HepG2 (cell line): ENCODE measurements at regions not wholly inside any gene's neighbourhood (a gene's known extent, or its start where the extent isn't known, plus 50 kb on each side); places are given as distances from the start of the nearest gene placed in this dataset.

ENCODE experiments used
- ATAC-seq: fragments of 200-7000 bp; cut with Tn5 transposase; 3 replicates; pipeline ENCODE4 v1.9.1; 2020; ENCODE audit warnings: mild to moderate bottlenecking, moderate library complexity
- BruUV-seq: library from RNA; stranded (reverse); fragments of 400-500 nt; replicated peaks from 2 replicates; lab custom pipeline; 2021; lab: Mats Ljungman, UMichigan
- CTCF ChIA-PET: fragments of 300-600 bp; formaldehyde crosslinking; extraction: SDS; loops from one replicate; lab custom pipeline; 2021; ENCODE audit warnings: low total read pairs, inconsistent platforms, low intra/inter-chr PET ratio; lab: Yijun Ruan, JAX
- POLR2A ChIA-PET: fragments of 350-600 bp; sonication (Branson Sonifier 250); formaldehyde crosslinking; loops from one replicate; lab custom pipeline; 2020; ENCODE audit warnings: antibody characterized with exemption, inconsistent platforms; lab: Yijun Ruan, JAX
- DNase-seq: peaks from one replicate; pipeline ENCODE4 v3.0.0-alpha.2; 2015; ENCODE audit warnings: low spot score
- FAIRE-seq: peaks from 3 replicates; lab custom pipeline; 2011; peaks lifted over from hg19 to GRCh38; lab: Jason Lieb, UNC
- H2AFZ ChIP-seq: one replicate; pipeline ENCODE4 v1.6.1; 2011; ENCODE audit warnings: low read length, inconsistent platforms
- H3K27ac ChIP-seq: fragments of 300-600 bp; 3 replicates; pipeline ENCODE4 v1.8.0; 2011; ENCODE audit warnings: mixed run types, mild to moderate bottlenecking, mixed read lengths, low read length, inconsistent platforms; ENCODE audit not compliant: insufficient read depth; ENCODE audit errors: extremely low read length
- H3K27me3 ChIP-seq, 2 experiments: fragments of 200-600 bp in 1 of 2; 2 replicates in 1 of 2; 3 replicates in 1 of 2; pipeline versions ENCODE4 v1.6.0 to v1.8.0; 2011; ENCODE audit warnings: low read length in 2 of 2, mild to moderate bottlenecking in 2 of 2, moderate library complexity in 2 of 2, inconsistent platforms in 1 of 2; ENCODE audit not compliant: insufficient read depth in 2 of 2, control insufficient read depth in 1 of 2
- H3K36me3 ChIP-seq, 2 experiments: fragments of 200-600 bp in 1 of 2; replicated peaks in 1 of 2; 2 replicates in 1 of 2; 3 replicates in 1 of 2; pipeline versions ENCODE4 v1.5.1 to v1.8.0; 2011; ENCODE audit warnings: low read length in 2 of 2, inconsistent platforms in 1 of 2; ENCODE audit not compliant: insufficient read depth in 2 of 2, control insufficient read depth in 1 of 2
- H3K4me1 ChIP-seq: 2 replicates; pipeline ENCODE4 v1.5.1; 2012; ENCODE audit warnings: low read length, inconsistent platforms; ENCODE audit not compliant: insufficient read depth
- H3K4me2 ChIP-seq: 2 replicates; pipeline ENCODE4 v1.6.0; 2011; ENCODE audit warnings: low read depth, low read length, inconsistent platforms
- H3K4me3 ChIP-seq, 3 experiments: fragments of 200-600 bp in 1 of 3; sonication (generic), shearing (Covaris generic) in 1 of 3; replicated peaks in 1 of 3; 2 replicates each; pipeline ENCODE4 v1.5.1; 2011 to 2016; ENCODE audit warnings: low read length in 3 of 3, inconsistent platforms in 2 of 3, low read depth in 2 of 3, mild to moderate bottlenecking in 2 of 3, control low read depth in 1 of 3, mixed read lengths in 1 of 3; ENCODE audit not compliant: insufficient read depth in 1 of 3
- H3K79me2 ChIP-seq: one replicate; pipeline ENCODE4 v1.6.1; 2011; ENCODE audit warnings: low read length, inconsistent platforms; ENCODE audit not compliant: insufficient read depth
- H3K9ac ChIP-seq: 2 replicates; pipeline ENCODE4 v1.6.0; 2011; ENCODE audit warnings: mild to moderate bottlenecking, low read depth, low read length, inconsistent platforms; ENCODE audit not compliant: insufficient read depth
- H3K9me3 ChIP-seq: 2 replicates; pipeline ENCODE4 v1.5.1; 2012; ENCODE audit warnings: mild to moderate bottlenecking, low read length
- H4K20me1 ChIP-seq: 2 replicates; pipeline ENCODE4 v1.6.0; 2011; ENCODE audit warnings: inconsistent platforms, mild to moderate bottlenecking, low read length, moderate library complexity; ENCODE audit not compliant: insufficient read depth
- AGO1 ChIP-seq: fragments of 200-400 bp; formaldehyde crosslinking; IDR thresholded peaks from 2 replicates; pipeline ENCODE4 v1.6.1; 2017; ENCODE audit warnings: mild to moderate bottlenecking, low read depth, low read length, moderate library complexity; ENCODE audit not compliant: poor library complexity, severe bottlenecking
- BRD4 ChIP-seq: sonication (generic); formaldehyde crosslinking; IDR thresholded peaks from 2 replicates; pipeline ENCODE4 v1.4.0; 2020; ENCODE audit warnings: missing genetic modification reagents
- CC2D1A ChIP-seq: sonication (generic); formaldehyde crosslinking; IDR thresholded peaks from 2 replicates; pipeline ENCODE4 v1.8.1; 2023; ENCODE audit warnings: mild to moderate bottlenecking, missing genetic modification reagents
- HOXA3 ChIP-seq: sonication (generic); formaldehyde crosslinking; IDR thresholded peaks from 2 replicates; pipeline ENCODE4 v1.5.0; 2020; ENCODE audit warnings: missing genetic modification reagents
- KMT2B ChIP-seq: IDR thresholded peaks from 2 replicates; pipeline ENCODE4 v1.6.1; 2016; ENCODE audit warnings: missing genetic modification reagents, missing compliant biosample characterization
- SMARCC2 ChIP-seq: fragments of 450-650 bp; IDR thresholded peaks from 2 replicates; pipeline ENCODE4 v1.6.1; 2017; ENCODE audit warnings: antibody characterized with exemption, mild to moderate bottlenecking
- TEAD2 ChIP-seq: sonication (generic); formaldehyde crosslinking; IDR thresholded peaks from 2 replicates; pipeline ENCODE4 v1.9.0; 2021; ENCODE audit warnings: missing genetic modification reagents
- ZBTB1 ChIP-seq: sonication (generic); formaldehyde crosslinking; IDR thresholded peaks from 2 replicates; pipeline ENCODE4 v1.4.0; 2020; ENCODE audit warnings: missing genetic modification reagents, borderline replicate concordance
- ZFP90 ChIP-seq: sonication (generic); formaldehyde crosslinking; IDR thresholded peaks from 2 replicates; pipeline ENCODE4 v1.8.0; 2022; ENCODE audit warnings: missing genetic modification reagents, mild to moderate bottlenecking, inconsistent platforms, borderline replicate concordance
- ZNF232 ChIP-seq: sonication (generic); formaldehyde crosslinking; IDR thresholded peaks from 2 replicates; pipeline ENCODE4 v1.4.0; 2020; ENCODE audit warnings: missing genetic modification reagents, borderline replicate concordance
- ZSCAN25 ChIP-seq: sonication (generic); formaldehyde crosslinking; IDR thresholded peaks from 2 replicates; pipeline ENCODE4 v1.8.0; 2022; ENCODE audit warnings: mild to moderate bottlenecking, missing genetic modification reagents
- WGBS: methylation state at CpG from one replicate; pipeline ENCODE4 v1.1.6; 2017; ENCODE audit warnings: low lambda C conversion rate; 5-methylcytosine and 5-hydroxymethylcytosine counted together
- in situ Hi-C: cut with HindIII; loops from 2 replicates; pipeline ENCODE4 v1.10.0; 2017; ENCODE audit warnings: low pct_unique_long_range_greater_than_20kb; ENCODE audit not compliant: extremely low pct_ligation_motif_present
- intact Hi-C: fragments of 100-400 bp; cut with micrococcal nuclease; formaldehyde crosslinking; loops from one replicate; pipeline ENCODE4 v1.10.0; 2022; ENCODE audit not compliant: unreplicated experiment
- TF ChIP-seq, protein P1 (sequence below): sonication (generic); formaldehyde crosslinking; IDR thresholded peaks from 2 replicates; pipeline ENCODE4 v1.8.1; 2023; ENCODE audit warnings: mild to moderate bottlenecking, missing genetic modification reagents
- TF ChIP-seq, protein P2 (sequence below): sonication (generic); formaldehyde crosslinking; IDR thresholded peaks from 2 replicates; pipeline ENCODE4 v1.4.0; 2020; ENCODE audit warnings: missing genetic modification reagents, borderline replicate concordance
- TF ChIP-seq, protein P3 (sequence below): sonication (generic); formaldehyde crosslinking; conservative IDR thresholded peaks from 2 replicates; pipeline ENCODE4 v1.8.0; 2022; ENCODE audit warnings: mild to moderate bottlenecking, moderate library complexity, missing genetic modification reagents
- TF ChIP-seq, protein P4 (sequence below): IDR thresholded peaks from 2 replicates; pipeline ENCODE4 v1.6.1; 2016; ENCODE audit warnings: low read depth
- TF ChIP-seq, protein P5 (sequence below): sonication (generic); formaldehyde crosslinking; IDR thresholded peaks from 2 replicates; pipeline ENCODE4 v1.4.0; 2020; ENCODE audit warnings: mild to moderate bottlenecking, missing genetic modification reagents

DNA sequence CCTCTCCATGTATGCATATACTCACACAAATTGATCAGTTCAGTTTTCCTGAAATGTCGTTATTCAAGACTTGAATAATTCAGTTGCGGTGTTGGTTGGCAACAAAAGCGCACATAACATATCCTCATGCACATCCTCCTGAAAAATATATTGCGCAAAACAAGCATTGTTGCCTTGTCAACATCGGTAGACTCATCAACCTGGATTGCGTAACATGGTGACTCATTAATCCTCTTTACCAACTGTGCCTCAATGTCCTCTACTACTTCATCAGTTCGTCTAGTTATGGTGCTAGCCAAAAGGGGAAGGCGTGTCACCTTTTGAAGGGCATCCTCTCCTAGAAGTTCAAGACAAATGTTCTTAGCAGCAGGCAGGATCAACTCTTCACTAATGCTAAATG is 357.7 kb downstream of the LMO7 start (continued):
- no peak for TF ChIP-seq CC2D1A (CRISPR knock-in tag)
- no peak for TF ChIP-seq KMT2B (CRISPR knock-in tag)
- TF ChIP-seq, protein P1, sequence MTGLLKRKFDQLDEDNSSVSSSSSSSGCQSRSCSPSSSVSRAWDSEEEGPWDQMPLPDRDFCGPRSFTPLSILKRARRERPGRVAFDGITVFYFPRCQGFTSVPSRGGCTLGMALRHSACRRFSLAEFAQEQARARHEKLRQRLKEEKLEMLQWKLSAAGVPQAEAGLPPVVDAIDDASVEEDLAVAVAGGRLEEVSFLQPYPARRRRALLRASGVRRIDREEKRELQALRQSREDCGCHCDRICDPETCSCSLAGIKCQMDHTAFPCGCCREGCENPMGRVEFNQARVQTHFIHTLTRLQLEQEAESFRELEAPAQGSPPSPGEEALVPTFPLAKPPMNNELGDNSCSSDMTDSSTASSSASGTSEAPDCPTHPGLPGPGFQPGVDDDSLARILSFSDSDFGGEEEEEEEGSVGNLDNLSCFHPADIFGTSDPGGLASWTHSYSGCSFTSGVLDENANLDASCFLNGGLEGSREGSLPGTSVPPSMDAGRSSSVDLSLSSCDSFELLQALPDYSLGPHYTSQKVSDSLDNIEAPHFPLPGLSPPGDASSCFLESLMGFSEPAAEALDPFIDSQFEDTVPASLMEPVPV (CRISPR knock-in tag) = no peak

DNA sequence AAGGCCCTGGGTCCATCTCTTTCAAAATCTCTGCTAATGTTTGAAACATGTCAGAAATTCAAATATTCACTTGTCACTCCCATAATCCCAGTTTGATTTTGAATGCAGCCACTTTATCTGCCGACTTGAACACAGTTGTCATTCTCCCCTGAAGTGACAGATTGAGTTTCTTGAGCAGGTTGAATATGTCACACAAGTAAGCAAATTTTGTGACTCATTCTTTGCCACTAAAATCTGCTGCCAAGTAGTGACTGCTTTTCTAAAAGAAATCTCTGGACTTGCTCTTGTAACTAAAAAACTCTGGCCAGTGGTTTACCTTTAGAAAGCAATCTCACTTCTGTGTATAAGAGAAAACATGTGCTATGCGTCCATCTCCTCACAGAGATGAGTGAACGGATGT is 357.1 kb downstream of the LMO7 start:
- intact Hi-C loops (no loop called here), in situ Hi-C loops (no loop called here)
- Histone ChIP-seq H3K4me2 (no peak overlapping the region), H3K27me3 (no peaks in the 10 kb centered on the region), H4K20me1 (no peaks in the 10 kb centered on the region), H3K4me3 (no peak overlapping the region), H3K27ac (no peak overlapping the region), H3K4me1 (no peaks in the 10 kb centered on the region), H3K9ac (no peak overlapping the region), H3K79me2 (no peaks in the 10 kb centered on the region), H3K36me3 (no peaks in the 10 kb centered on the region), H2AFZ (no peak overlapping the region), H3K9me3 (no peaks in the 10 kb centered on the region)
- ChIA-PET POLR2A (no interaction called here), CTCF (no interaction called here)
- DNase-seq (no peak), ATAC-seq (no peak), FAIRE-seq (no peak)
- WGBS = 31% methylated on average over 3 of the region's 3 CpGs
- no TSS peak for BruUV-seq
- TF ChIP-seq, protein P2, sequence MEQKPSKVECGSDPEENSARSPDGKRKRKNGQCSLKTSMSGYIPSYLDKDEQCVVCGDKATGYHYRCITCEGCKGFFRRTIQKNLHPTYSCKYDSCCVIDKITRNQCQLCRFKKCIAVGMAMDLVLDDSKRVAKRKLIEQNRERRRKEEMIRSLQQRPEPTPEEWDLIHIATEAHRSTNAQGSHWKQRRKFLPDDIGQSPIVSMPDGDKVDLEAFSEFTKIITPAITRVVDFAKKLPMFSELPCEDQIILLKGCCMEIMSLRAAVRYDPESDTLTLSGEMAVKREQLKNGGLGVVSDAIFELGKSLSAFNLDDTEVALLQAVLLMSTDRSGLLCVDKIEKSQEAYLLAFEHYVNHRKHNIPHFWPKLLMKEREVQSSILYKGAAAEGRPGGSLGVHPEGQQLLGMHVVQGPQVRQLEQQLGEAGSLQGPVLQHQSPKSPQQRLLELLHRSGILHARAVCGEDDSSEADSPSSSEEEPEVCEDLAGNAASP = no peak
- TF ChIP-seq, protein P3, sequence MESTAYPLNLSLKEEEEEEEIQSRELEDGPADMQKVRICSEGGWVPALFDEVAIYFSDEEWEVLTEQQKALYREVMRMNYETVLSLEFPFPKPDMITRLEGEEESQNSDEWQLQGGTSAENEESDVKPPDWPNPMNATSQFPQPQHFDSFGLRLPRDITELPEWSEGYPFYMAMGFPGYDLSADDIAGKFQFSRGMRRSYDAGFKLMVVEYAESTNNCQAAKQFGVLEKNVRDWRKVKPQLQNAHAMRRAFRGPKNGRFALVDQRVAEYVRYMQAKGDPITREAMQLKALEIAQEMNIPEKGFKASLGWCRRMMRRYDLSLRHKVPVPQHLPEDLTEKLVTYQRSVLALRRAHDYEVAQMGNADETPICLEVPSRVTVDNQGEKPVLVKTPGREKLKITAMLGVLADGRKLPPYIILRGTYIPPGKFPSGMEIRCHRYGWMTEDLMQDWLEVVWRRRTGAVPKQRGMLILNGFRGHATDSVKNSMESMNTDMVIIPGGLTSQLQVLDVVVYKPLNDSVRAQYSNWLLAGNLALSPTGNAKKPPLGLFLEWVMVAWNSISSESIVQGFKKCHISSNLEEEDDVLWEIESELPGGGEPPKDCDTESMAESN (CRISPR knock-in tag) = no peak
- TF ChIP-seq SMARCC2 (no peak), ZBTB1 (no peak), TEAD2 (no peak), ZSCAN25 (CRISPR knock-in tag) (no peak), ZNF232 (no peak), BRD4 (CRISPR knock-in tag) (no peak), HOXA3 (CRISPR knock-in tag) (no peak), ZFP90 (no peak), AGO1 (no peak)
- TF ChIP-seq, protein P4, sequence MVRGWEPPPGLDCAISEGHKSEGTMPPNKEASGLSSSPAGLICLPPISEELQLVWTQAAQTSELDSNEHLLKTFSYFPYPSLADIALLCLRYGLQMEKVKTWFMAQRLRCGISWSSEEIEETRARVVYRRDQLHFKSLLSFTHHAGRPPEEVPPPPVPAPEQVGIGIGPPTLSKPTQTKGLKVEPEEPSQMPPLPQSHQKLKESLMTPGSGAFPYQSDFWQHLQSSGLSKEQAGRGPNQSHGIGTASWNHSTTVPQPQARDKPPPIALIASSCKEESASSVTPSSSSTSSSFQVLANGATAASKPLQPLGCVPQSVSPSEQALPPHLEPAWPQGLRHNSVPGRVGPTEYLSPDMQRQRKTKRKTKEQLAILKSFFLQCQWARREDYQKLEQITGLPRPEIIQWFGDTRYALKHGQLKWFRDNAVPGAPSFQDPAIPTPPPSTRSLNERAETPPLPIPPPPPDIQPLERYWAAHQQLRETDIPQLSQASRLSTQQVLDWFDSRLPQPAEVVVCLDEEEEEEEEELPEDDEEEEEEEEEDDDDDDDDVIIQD (CRISPR knock-in tag) = no peak
- TF ChIP-seq, protein P5, sequence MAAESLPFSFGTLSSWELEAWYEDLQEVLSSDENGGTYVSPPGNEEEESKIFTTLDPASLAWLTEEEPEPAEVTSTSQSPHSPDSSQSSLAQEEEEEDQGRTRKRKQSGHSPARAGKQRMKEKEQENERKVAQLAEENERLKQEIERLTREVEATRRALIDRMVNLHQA (CRISPR knock-in tag) = no peak
